HPDE6-E6E7 (cell line): ENCODE measurements at regions not wholly inside any gene's neighbourhood (a gene's known extent, or its start where the extent isn't known, plus 50 kb on each side); places are given as distances from the start of the nearest gene placed in this dataset.
A peak's percentile ranks its signal among the peaks of the same experiment; 100 is the strongest.
"Not testable (repeated sequence)": the region's sequence is repeated elsewhere in the genome, so short reads cannot be mapped to it uniquely, and the experiment has no call there.

Experiments used
- DNase-seq: peaks from one replicate; pipeline ENCODE4 v3.0.0; 2011; ENCODE audit warnings: missing footprints; ENCODE audit errors: extremely low spot score

DNA sequence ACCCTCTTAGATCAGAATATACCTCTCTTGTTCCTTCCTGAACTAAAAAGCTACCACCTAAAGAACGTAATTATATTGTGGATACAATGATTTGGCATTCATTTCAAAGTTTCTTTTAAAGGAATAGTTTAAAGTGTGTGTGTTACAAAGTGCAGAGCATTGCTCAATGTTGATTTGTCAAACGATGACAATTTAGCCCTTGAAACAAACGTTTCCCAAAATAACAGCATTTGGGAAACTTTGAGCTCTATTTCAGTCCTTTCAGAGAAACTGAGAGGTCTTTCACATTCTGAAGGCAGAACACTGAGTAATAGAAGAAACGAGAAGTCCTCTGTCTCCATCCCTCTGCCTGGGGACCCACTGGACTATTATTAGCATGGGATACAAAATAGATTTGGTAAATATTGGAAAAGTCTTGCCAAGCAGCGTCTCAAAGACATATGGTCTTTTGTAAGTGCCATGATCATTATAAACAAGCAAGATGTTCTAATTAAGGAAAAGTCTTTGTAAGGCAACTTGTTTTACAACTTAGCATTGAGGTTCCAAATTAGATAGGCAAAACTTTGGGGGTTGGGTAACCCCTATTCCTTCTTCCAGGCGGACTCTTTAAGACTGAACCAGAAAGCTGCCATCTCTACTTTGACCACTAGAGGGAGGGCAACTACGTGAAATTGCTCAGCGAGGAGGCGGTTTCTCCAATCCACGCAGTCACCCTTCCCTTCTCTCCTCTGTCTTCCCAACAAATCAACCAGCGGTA lies 208.8 kb downstream of the RNF144B start:
- peak; percentile 47 for DNase-seq

GRCh38 chr6:18596531-18596835 lies 209.3 kb downstream of the RNF144B start:
- DNase-seq = no peak

DNA sequence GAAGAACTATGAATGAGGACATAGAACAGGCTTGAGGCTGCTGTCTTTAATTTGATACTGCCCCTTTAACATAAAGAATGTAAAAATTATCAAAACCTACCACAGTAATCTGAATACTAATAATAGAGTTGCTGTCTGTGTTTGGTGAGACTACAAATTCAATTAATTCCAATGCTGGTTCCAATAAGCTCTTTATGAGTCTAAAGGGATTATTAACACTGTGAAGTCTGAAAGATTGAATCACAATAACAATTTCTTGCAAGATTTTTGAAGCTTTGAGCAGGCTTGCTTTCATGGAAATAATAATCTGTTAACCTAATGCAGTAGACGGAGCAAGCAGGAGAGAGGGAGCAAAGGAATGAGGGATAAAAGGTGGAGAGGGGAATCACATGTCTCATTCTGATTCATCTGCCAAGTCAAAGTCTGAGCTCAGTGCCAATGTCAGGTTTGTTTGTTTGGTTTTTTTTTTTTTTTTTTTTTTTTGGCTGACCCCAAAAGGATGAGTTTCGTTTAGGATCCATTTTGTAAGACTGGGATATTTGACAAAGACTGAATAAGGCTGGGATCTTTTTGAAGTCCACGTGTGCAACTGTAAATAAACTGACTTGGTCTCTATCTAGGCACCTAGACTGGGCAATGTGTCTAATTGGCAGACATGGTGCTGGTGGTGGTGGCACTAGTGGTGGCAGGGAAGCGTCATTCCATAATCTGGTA lies 211.6 kb downstream of the RNF144B start:
- no peak for DNase-seq

DNA sequence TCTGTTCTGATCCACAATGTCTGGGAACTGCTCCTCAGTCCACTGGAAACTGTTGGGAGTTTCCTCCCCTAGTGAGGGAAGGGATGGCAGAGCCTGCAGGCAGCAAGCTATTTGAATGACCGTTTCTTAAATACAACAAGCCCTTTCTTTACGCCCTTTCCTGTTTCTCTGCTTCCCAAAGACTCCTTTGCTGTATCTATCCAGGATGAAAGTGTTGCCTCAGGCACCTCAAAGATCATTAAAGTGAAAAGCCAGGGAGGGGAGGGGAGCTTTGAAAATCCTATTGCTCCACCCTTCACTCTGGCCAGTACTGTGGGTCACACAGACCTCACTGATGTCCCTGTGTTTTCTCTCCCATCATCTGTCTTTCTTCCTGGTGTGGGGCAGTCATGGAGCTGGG lies 213.1 kb downstream of the RNF144B start:
- no peak for DNase-seq

- no peak for DNase-seq
These were observed 214.4 kb downstream of the RNF144B start for GRCh38 chr6:18601516-18602020.

DNA sequence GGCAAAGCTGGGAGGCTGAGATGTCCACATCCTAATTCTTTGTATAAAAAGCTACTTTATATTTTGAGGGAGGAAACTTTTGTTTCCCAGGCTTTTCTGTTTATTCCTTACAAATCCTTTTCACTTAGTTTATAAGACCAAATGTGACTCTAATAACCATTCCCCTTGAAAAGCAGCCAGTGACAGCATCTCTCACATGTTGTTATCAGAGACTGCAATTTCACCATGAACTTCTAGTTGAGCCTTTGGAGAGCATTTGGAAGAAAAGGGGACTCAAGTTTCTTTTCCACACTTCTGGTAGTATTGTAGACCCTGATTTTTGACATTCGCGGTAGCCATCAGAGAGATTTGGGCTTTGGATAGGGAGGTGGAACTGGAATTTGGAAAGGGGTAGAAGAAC lies 215.8 kb downstream of the RNF144B start:
- no peak for DNase-seq

GRCh38 chr6:18603361-18603760 lies 216.2 kb downstream of the RNF144B start:
- no peak for DNase-seq

GRCh38 chr6:18605841-18606240 lies 218.7 kb downstream of the RNF144B start:
- DNase-seq = no peak

- no peak for DNase-seq
These were observed 222.6 kb downstream of the RNF144B start for GRCh38 chr6:18609715-18610114.

- DNase-seq = no peak
These were observed 226.3 kb downstream of the RNF144B start for GRCh38 chr6:18613319-18613925.

DNA sequence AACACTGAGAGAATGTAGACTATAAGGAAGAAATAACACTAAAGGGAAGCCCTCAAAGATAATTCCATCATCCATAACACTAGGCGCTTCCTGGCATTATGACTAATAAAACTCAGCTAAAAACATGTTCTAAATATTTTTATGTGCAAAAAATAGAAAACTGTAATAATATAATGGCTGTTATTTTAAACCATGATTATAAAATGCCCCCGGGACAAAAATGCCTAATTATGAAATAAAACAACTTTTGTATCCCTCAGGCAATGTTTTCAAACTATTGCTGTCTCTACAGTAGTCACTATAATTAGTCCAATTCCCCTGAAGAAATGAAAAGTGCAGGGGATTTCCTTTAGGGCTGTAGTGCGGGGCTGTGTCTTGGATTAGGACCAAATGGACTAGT lies 242.4 kb downstream of the RNF144B start:
- no peak for DNase-seq

- DNase-seq = no peak
These were observed 245.7 kb downstream of the RNF144B start for GRCh38 chr6:18632670-18633410.

- DNase-seq = no peak
These were observed 247.8 kb downstream of the RNF144B start for GRCh38 chr6:18634912-18635311.

DNA sequence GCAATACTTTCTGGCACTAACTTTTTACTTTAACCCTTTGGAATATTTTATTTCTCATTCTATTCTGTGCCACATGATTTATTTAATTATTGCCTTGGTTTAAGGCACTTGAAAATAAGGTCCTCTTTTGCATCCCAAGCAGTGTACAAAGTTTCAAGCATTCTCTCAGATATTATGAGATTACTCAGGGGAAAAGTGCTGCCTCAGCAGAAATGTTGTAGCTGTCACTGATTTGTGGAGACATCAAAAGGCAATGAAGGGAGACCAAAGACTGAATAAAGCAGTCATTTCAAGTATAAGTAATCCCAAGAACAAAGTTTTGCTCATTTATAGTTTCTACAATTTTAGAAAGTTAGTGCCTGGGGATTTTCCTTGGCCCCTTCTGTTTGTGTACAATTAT lies 253.0 kb downstream of the RNF144B start:
- no peak for DNase-seq

DNA sequence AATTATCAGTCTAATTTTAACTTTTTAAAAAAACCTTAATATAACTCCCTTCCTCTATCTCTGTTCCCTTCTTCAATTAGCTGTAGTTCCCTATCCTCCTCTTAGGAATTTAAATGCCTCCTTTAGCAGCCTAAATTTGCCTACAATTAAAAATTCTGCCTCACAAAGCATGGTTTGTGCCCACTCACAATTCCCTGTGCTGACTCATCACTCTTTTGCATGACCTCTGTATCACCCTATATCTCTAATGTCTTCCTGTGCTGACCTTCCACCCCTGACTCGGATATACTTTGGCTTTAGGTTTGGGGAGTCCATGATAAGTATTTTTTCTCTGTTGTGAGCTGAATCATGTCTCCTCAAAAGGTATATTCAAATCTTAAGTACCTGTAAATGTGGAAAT lies 253.6 kb downstream of the RNF144B start:
- no peak for DNase-seq

DNA sequence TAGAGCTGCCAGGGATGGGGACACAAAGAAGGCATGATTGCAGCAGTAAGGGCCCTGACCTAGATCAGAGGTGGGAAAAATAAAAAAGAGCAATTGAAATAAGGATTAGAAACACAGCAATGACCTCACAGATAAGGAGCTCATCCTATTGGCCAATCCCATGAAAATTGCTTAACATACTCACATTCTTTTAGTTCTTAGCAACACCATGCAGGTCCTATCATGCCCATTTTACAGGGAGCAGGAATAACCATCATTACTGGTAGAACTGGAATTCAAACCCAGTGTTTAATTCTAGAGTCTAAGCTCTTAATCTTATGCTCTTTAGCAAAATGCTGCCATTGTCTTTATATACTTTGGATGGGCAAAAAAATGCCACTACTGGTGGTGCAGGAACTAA lies 267.7 kb downstream of the RNF144B start:
- no peak for DNase-seq

DNA sequence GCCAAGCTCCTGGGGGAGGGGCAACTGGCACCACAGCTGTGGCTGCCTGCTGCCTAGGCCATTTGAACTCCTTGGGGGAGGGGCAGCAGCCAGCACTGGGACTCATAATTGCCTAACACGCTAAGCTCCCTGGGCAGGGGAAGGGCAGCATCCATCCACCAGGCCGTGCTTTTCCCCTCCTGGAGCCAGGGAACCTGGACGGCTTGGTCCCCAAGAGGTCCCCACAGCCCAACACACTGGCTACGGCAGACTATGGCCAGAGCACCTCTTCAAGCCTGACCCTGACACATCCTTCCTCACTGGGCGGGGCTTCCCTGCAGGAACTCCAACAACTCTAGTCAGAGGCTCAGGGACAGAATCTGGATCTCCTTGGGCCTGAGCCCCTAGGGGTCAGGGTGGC lies 269.4 kb downstream of the RNF144B start:
- no peak for DNase-seq

DNA sequence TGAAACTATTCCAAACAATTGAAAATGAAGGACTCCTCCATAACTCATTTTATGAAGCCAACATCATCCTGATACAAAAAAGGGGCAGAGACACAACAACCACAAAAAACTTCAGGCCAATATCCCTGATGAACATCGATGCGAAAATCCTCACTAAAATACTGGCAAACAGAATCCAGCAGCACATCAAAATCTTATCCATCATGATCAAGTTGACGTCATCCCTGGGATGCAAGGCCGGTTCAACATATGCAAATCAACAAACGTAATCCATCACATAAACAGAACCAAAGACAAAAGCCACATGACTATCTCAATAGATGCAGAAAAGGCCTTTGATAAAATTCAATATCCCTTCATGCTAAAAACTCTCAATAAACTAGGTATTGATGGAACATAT lies 272.8 kb downstream of the RNF144B start:
- DNase-seq = not testable (repeated sequence)

- no peak for DNase-seq
These were observed 275.9 kb downstream of the RNF144B start for GRCh38 chr6:18663011-18663410.

DNA sequence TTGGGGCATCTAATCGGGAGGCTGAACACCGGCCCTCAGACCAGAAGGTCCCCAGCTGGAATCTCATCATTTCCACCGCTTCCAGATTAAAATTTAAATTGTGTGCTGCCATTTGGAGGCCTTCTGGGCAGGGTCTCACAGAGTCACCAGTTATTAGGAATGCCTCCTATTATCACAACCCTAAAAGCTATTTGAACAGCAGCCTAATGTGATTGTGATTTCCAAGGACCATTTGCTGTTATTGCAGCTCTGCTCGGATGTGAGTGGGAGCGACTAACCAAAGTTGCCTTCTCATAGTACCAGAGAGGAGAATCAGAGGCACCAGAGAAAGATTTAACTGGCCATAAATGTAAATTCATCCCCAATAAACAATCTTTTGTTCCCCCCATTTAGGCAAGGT lies 277.3 kb downstream of the RNF144B start:
- DNase-seq = no peak

DNA sequence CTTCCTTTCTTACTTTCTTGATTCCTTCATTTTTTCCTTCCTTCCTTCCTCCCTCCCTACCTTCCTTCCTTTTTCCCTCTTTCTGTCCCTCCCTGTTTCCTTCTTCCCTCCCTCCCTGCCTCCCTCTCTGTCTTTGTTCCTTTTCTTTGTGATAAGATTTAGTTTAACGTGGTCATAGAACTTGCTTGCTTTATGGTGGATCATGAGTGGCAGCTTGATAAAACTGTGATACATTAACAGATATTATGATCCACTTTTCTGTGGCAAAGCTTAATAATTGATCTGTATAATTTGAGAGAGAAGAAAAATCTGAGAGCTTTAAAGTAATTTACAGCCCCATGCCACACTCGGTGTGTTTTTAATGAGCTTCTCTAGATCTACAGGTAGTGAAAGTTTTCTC lies 280.5 kb downstream of the RNF144B start:
- DNase-seq = no peak

DNA sequence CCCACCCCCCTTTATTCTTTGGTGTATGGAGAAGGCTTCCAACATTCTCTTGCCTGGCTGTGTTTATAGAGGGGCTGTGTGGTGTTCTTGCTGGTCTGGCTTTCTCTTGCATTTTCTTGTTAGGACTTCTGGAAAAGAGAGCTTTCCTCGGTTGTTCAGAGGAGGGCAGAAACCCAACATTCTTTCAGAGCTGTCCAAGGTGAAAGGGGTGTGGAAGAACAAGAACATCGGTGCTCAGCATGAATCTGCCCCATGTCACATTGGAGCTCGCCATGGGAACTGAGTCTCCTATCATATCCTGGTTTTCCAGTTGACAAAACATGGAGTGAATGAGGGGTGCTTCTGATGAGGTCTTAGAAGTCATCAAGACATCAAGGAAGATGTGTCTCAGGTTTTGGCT lies 281.8 kb downstream of the RNF144B start:
- no peak for DNase-seq
